LoVo (cell line): ENCODE measurements at regions not wholly inside any gene's neighbourhood (a gene's known extent, or its start where the extent isn't known, plus 50 kb on each side); places are given as distances from the start of the nearest gene placed in this dataset.

ENCODE experiments used
- DNase-seq: peaks from one replicate; pipeline ENCODE4 v3.0.0-alpha.2; 2016; ENCODE audit warnings: low spot score

DNA sequence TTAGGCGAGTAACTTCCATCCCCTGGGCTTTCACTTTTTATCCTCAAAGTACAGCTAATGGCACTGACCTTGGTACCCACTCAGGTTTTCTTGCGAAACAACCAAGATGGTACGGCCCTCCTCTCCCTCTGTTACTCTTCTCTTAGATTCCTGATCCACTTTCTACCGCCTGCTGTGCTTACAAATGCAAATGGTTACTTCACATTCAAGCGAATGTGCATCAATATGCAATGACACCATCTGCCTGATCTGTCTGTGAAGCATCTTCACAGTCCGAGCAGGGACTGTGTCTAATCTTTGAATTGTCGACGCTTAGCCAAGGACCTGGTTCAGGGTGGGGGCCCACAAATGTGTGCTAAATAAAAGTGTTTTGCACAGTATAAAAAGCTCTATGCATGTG, 112.2 kb downstream of the TRIB2 start:
- no peak for DNase-seq

DNA sequence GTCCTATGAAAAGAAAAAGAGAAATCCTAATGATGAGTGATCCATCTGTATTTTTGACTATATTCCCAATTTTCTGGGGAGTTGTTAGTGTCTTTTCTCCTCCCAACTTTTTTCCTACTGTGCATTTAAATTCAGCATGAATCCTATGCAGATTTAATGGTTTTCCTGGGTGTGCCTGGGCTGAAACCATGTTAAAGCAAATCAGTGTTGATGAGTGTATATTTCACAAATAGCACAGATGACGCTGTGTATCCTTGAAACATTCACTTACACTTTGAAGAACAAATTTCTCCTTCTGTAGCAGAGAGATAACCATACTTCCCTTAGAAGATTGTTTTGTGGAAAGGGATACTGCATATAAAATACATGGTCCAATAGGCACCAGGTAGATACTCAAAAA, 114.3 kb downstream of the TRIB2 start:
- DNase-seq: no peak

DNA sequence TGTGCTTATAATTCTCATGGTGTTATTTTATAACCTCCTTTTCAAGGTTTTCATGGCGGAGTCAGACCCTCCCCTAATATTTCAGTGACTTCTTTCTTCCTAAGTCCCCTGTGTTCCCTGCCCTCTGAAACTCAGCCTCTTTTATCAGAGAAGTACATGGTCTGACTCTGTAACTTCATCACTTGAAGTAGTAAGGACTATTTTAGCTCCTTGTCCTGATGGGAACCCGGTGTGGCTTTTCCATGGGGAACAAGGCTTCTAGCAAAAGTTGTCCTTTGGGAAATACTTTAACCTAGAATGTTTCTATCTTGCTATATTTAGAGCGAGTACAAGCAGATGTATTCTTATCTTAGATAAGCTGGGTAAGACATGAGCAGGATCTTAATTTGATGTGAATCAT, 117.5 kb downstream of the TRIB2 start:
- no peak for DNase-seq

DNA sequence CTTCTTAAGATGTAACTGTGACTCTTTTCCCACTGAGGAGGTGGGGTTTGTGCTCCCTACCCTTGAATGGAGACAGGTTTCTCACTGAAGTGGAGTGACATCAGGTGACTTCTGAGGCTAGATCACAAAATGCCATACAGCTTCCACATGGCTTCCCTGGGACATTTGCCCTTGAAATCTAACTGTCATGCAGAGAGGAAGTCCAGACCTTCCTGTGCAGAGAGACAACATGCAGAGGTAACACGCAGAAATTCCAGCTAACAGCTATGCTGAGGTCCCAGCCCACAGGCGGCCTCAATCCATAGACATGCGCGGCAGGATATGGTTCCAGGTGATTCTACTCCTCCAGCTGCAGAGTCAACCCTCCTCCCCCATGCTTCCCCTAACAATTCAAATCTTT, 119.0 kb downstream of the TRIB2 start:
- no peak for DNase-seq

DNA sequence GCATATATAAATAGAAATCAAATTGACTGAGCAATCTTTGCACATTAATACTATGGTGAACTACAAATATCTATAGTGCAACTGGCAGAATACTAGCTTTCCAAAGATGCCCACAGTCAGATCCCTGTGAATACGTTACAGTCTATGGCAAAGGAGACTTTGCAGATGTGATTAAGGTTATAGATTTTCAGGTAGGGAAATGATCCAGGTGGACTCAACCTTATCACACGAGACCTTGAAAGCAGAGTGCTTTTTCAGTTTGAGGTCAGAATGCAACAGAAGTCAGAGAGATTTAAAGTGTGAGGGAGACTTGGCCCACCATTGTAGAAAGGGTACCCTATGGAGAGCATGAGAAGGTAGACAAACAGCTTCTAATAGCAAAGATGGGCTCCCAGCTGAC, 122.6 kb downstream of the TRIB2 start:
- no peak for DNase-seq

DNA sequence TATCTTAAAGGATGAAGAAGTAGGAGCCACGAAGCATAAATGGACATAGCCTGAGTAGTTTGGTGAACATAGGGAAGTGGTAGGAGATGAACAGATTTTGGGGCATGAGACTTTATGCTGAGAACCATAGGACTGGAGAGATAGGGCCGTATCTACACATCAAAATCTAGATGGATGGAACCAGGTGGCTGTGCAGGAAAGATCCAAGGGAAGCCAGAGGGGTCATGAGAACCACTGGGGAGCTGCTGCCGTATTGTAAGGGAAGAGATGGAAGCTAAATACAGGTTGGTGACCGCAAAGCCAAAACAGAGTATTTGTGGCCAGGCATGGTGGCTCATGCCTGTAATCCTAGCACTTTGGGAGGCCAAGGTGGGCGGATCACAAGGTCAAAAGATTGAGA, 124.3 kb downstream of the TRIB2 start:
- no peak for DNase-seq

DNA sequence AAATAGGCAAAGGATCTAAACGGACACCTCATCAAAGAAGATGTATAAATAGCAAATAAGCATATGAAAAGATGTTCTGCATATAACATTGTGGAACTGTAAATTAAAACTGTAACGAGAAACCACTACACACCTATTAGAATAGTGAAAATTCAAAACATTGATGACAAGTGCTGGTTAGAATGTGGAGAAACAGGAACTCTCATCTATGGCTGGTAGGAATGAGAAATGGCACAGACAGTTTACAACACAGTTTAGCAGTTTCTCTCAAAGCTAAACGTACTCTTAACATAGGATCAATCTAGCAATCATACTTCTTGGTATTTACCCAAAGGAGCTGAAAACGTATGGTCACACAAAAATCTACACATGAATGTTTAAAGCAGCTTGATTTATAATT, 126.2 kb downstream of the TRIB2 start:
- DNase-seq: no peak

DNA sequence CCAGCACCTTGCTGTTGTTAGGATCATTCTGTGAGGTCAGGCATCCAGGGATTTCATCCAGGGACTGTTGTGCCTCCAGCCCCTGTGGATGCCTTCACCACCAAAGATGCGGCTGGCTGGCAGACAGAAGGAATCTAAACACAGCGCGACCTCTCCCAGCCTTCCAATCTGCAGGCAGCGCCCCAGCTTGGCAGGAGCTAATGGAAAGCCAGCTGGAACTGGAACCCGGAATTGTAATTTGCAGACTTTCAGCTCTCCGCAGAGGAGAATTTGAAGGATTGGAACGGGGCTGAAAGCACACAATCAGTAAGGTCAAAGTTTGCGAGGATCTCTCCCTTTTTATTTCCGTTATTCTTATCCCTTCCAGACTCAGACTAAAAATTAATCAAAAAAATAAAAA, 127.8 kb downstream of the TRIB2 start:
- no peak for DNase-seq

DNA sequence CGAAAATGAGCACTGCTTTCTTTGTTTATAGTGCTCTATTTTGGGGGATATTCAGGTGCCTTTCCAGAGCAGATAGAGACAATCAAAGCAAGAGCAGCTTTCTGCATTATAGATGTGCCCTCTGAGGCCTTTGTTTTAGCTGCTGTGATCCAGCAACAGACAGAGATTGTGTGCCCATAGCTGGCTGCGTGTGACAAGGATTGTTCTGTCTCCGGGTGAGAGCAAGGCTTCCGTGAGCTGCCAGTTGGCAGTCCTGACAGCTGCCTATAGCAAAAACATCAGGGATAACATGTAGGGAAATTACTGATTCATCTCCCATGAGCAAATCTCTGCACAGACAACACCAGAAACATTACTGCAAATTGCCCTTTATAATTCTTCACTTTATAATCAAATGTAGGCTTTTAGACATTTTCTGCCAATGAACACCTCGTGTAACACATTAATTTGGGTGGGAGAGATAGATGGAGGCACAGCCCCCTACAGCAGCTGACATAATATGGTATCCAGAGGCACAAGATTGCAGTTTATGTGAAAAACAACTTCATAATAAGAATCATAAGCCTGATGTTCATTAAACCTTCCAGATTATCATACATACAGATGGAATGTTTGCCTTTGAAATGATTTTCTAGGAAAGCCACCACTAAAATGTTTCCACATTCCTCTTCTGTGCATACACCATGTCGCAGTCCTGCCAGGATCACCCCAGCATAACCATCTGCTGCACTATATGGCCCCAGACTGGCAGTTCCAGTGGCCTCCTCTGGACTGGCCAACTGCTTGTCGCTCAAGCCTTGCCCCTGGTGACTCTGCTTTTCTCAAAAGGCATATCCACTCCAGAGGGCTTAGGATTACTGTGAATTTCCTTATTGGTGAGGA, 131.2 kb downstream of the TRIB2 start:
- no peak for DNase-seq

DNA sequence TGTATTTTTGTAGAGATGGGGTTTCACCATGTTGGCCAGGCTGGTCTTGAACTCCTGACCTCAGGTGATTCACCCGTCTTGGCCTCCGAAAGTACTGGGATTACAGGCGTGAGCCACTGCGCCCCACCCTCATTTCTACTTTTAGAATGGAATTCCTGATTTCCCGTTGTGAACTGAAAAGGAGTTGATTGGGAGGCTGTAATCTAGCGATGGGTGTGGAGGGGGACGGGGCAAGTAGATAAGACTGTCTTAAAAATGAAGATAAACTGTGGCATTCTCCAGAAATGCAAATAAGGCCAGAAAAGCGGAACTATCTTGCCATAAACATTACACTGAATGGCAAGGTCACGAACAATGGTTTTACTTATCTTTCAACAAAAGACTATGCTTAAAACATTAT, 135.4 kb downstream of the TRIB2 start:
- DNase-seq: no peak

DNA sequence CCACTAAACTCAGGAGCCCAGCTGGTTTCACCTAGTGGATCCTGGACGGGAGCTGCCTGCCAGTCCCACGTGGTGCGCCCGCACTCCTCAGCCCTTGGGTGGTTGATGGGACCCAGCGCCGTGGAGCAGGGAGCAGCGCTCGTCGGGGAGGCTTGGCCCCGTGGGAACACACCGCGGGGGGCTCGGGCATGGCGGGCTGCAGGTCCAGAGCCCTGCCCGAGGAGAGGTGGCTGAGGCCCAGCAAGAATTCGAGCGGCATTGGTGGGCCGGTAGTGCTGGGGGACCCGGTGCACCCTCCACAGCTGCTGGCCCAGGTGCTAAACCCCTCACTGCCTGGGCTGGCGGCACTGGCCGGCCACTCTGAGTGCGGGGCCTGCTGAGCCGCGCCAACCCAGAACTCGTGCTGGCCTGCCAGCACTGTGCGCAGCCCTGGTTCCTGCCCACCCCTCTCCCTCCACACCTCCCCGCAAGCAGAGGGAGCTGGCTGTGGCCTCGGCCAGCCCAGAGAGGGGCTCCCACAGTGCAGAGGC, 137.3 kb downstream of the TRIB2 start:
- no peak for DNase-seq

DNA sequence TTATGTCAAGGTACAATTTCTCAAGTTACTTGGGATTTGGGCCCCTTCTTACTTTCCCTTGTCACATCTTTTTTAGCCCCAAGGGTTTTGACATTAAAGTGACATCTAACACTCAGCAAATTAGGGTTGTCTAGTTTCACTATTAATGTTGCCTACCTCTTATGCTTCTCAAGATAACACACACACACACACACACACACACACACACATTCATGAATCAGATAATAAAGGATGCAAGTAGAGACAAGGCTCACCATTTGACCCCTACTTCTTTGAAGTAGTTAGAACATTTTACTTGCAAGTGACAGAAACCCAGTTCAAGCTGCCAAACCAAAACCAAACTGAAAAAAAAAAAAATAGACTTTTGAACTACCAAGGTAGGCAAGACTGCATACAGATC, 138.8 kb downstream of the TRIB2 start:
- no peak for DNase-seq

DNA sequence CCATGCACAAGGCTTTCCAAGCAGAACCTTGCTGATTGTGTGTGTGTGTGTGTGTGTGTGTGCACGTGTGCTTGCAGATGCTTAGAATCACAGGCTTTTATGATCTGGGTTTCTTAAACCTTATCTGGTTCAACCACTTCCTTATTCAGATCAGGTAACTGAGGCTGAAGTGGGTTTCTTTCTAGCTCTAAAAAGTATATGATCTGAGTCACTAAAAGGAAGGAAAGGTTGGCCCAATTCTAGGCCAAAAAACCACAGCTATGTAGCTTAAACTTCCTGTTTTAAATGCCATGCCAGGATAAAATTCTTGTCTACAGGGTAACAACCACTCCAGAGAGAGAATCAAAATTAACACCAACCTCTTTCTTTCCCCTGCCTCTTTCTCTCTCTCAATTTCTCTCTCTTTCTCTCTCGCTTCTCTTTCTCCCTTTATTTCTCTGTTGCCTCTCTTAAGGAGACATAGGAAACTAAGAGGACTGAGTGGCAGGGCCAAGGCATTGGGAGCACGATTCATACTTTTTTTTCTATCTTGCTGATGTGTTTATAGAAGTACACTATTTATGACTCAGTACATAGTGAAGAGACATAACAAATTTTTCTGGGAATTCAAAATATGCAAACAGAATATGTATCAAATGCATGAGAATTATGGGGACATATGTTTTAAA, 140.3 kb downstream of the TRIB2 start:
- peak; percentile 29 for DNase-seq

DNA sequence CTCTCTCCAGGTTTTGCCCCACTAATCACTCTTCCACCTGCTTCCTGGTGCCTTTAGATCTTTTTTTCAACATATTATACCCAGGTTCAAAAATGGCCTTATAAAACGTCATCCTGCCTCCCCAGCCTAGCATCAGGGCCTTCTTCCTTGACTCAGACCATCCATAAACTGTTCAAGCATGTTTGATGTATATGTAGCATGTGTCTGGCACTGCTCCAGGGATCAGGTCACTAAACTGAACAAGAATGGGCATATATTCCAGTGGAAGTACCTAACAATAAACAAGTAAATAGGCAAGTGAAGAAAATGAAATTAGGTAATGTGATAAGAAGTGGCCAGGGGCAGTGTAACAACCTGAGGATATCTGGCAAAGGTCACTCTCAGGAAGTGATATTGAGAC, 141.2 kb downstream of the TRIB2 start:
- no peak for DNase-seq

DNA sequence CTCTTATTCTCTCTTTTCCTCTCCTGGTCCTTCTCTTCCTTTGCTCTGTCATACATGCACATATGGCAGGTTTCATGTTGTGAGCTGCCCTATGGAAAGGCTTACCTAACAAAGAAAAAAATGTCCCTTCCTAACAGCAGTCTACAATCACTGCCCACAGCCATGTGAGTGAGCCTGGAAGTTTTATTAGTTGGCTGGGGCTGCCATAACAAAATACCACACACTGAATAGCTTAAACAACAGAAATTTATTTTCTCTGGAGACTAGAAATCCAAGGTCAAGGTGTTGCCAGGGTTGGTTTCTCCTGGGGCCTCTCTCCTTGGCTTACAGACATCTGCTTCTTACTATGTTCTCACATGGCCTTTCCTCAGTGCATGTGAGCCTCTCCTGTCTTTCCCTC, 142.1 kb downstream of the TRIB2 start:
- DNase-seq: no peak

DNA sequence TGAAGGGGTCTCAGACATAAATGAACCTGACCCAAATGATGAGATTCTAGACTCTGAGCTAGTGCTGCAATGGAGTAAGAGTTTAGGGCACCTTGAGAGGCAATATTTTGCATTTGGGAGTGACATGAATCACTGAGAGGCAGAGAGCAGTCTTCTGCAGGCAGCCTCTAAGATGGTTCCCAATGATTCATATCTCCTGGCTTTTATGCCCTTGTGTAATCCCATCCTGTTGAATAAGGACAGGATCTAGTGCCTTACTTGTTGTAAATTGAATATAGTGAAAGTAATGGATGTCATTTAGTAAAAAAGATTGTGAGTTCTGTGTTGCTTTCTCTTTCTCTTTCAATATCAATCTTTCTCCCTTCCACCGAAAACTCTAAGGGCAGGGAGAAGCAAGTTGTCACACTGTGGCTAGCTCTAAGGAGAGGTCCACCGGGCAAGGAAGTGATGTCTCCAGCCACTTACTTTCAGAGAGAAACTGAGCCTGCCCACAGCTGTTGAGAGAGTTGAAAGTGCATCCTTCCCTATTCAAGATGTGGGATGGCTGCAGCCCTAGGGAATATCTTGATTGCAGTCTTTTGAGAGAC, 144.7 kb downstream of the TRIB2 start:
- no peak for DNase-seq

DNA sequence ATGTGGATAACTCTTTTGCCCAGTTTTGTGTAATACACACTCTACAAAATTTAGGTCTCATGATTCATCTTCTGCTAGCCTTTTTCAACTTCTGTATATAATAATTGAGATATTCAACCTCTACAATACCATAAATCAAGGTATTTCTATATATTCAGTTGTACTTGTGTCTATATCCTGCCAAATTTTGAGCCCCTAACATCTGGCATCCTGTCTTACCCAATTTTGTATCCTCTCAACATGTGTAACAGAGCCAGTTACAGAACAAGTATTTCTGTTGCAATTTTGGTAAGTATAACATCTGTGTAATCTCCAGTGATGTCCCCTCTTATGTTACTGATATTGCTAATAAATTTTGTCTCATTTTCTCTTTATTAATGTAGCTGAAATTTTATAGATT, 145.8 kb downstream of the TRIB2 start:
- DNase-seq: no peak

DNA sequence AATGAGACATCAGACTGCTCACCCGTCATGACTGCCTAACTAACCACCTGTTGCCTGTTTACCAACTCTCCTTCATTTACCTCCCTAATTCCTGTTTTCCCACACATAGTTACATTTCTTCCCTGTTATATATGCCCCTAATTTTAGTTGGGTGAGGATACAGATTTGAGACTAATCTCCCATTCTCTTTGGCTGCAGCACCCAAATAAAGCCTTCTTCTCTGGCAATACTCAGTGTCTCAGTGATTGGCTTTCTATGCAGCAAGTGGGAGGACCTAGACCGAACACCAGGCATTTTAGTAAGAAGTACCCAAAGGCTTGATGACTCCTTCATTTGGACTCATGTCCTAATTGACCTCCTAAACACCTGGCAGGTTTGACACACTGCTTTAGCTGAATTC, 147.2 kb downstream of the TRIB2 start:
- no peak for DNase-seq

DNA sequence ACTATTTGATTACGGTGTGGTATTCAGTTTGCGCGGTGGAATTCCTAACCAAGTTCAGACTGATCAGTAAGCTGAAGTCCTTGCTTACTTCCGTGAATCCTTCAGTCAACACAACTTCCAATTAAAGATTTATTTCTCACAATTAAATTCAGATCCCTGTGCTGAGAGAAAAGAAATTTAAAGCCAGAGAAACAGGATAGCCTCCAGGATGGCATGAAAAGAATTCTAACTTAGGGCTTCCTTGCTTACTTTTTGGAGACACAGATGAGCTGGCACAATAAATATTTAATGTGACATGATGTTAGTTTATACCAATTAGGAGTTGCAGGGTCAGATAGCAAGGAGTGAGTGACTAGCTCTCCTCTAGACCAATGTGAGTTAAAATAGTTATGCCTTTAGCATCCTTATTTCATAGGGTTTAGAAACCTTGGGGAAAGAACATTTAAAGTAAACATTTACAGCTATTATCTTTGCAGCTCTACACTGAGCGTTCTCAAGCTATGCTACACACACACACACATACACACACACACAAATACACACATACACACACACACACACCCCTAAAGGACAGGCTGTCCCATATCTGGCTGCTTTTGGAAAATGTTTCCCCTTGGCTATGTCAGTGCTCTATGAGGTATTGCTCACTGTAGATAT, 151.0 kb downstream of the TRIB2 start:
- DNase-seq: no peak

DNA sequence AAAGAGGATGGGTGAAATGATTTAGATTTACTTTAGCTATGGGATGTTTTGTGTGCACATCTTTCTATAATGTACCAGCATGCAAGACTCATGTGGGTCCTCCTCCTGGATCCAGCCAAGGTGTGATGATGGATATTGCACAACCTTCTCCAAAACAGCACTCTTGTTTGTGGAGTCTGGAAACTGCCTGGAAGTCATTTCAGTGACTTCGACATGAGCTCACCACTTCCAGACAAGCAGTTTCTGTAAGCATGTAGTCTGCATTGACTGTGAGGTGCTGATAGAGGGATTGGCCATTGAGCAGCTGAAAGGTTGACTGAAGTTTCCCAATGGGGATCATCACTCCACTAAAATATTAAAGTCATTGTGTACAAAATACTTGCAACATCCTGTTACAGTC, 154.0 kb downstream of the TRIB2 start:
- DNase-seq: no peak

DNA sequence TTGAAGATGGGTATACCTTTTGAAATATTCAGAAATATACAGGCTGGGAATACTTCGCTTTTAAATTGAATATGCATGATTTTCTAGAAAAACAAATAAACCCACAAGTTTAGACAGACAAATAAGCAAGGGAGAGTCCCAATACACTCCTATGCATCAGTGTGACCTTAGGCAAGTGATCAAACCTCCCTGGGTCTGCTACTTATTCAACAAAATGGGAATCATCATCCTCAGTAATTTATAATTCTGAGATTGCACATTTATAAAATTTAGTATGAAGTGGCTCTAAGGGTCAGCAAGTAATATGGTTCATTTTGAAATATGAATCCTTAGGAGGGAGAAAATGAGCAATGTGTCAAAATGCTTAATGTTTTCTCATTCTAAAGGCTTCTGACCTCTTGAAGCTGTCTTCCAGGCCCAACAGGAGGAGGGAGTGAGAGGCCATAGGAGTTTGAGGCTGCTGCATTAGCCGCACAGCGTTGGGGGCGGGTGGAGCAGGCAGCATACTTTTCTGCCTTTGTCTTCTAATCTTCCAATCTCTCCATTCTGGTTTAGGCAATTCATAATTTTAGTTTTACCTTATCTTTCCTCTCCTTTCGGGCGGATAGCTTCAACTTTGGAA, 155.1 kb downstream of the TRIB2 start:
- no peak for DNase-seq

DNA sequence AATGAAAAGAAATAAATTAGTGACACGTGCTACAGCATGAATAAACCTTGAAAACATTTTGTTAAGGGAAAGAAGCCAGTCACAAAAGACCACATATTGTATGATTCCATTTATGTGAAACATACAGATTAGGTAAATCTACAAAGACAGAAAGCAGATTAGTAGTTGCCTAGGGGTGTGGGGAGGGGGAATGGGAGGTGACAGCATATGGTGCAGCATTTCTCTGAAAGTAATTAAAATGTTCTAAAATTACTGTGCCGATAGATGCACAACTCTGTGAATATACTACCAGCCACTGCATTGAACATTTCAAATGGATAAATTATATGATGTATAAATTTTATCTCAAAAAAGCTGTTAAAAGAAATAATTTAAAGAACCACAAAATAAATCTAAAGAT, 161.0 kb downstream of the TRIB2 start:
- DNase-seq: no peak
